KMS-11 (cell line): ENCODE measurements at regions not wholly inside any gene's neighbourhood (a gene's known extent, or its start where the extent isn't known, plus 50 kb on each side); places are given as distances from the start of the nearest gene placed in this dataset.

Experiments used
- H2AFZ ChIP-seq: fragments of 200-600 bp; sonication (generic); 2 replicates; pipeline ENCODE4 v1.6.1; 2016; ENCODE audit warnings: antibody characterized with exemption, mixed run types, low read depth
- H3K27ac ChIP-seq: fragments of 200-600 bp; sonication (generic); 2 replicates; pipeline ENCODE4 v1.6.1; 2016; ENCODE audit warnings: mild to moderate bottlenecking, mixed run types
- H3K27me3 ChIP-seq: fragments of 200-600 bp; sonication (generic); 2 replicates; pipeline ENCODE4 v1.6.1; 2017; ENCODE audit warnings: mild to moderate bottlenecking, low read depth, mixed run types, moderate library complexity; ENCODE audit not compliant: insufficient read depth
- H3K36me3 ChIP-seq: fragments of 200-600 bp; sonication (generic); 2 replicates; pipeline ENCODE4 v1.6.1; 2017; ENCODE audit warnings: mild to moderate bottlenecking, mixed run types; ENCODE audit not compliant: insufficient read depth
- H3K4me1 ChIP-seq: fragments of 200-600 bp; sonication (generic); 2 replicates; pipeline ENCODE4 v1.6.1; 2016; ENCODE audit warnings: mild to moderate bottlenecking, low read depth, mixed run types; ENCODE audit not compliant: poor library complexity, severe bottlenecking
- H3K4me2 ChIP-seq: fragments of 200-600 bp; sonication (generic); 2 replicates; pipeline ENCODE4 v1.7.0; 2016; ENCODE audit warnings: mild to moderate bottlenecking, mixed run types
- H3K4me3 ChIP-seq: fragments of 200-600 bp; sonication (generic); IDR thresholded peaks from 2 replicates; pipeline ENCODE4 v1.6.1; 2017; ENCODE audit warnings: low read depth, low read length, mixed read lengths; ENCODE audit not compliant: insufficient read depth
- H3K79me2 ChIP-seq: fragments of 200-600 bp; sonication (generic); 2 replicates; pipeline ENCODE4 v1.6.1; 2016; ENCODE audit warnings: low read depth, mixed run types; ENCODE audit not compliant: insufficient read depth
- H3K9ac ChIP-seq: fragments of 200-600 bp; sonication (generic); 2 replicates; pipeline ENCODE4 v1.6.1; 2016; ENCODE audit warnings: mild to moderate bottlenecking, mixed run types
- H4K20me1 ChIP-seq: fragments of 200-600 bp; sonication (generic); 2 replicates; pipeline ENCODE4 v1.6.1; 2016; ENCODE audit warnings: mild to moderate bottlenecking, mixed run types; ENCODE audit not compliant: insufficient read depth
- CTCF ChIP-seq: fragments of 200-600 bp; sonication (generic); conservative IDR thresholded peaks from 2 replicates; pipeline ENCODE4 v1.6.1; 2017; ENCODE audit warnings: low read depth, mild to moderate bottlenecking, antibody characterized with exemption, low read length, moderate library complexity, mixed read lengths

- H3K79me2 ChIP-seq = no peaks in the 10 kb centered on the region
- no peaks in the 10 kb centered on the region for H3K36me3 ChIP-seq
- H3K9ac ChIP-seq = no peak overlapping the region
- no peak overlapping the region for H3K4me2 ChIP-seq
- no peaks in the 10 kb centered on the region for H3K27me3 ChIP-seq
- no peak overlapping the region for H2AFZ ChIP-seq
- no peak overlapping the region for H3K4me3 ChIP-seq
- H3K27ac ChIP-seq = no peak overlapping the region
- TF ChIP-seq CTCF = no peak
- H4K20me1 ChIP-seq = no peaks in the 10 kb centered on the region
- no peaks in the 10 kb centered on the region for H3K4me1 ChIP-seq
Observed at GRCh38 chr2:215606219-215606618, 170.4 kb upstream of the FN1 start.

GRCh38 chr2:215605214-215605613 is 169.3 kb upstream of the FN1 start:
- H3K4me2 ChIP-seq = no peak overlapping the region
- no peak overlapping the region for H3K27ac ChIP-seq
- H3K79me2 ChIP-seq = no peaks in the 10 kb centered on the region
- H3K36me3 ChIP-seq = no peaks in the 10 kb centered on the region
- TF ChIP-seq CTCF = no peak
- H4K20me1 ChIP-seq = no peaks in the 10 kb centered on the region
- H3K4me1 ChIP-seq = no peaks in the 10 kb centered on the region
- no peak overlapping the region for H3K9ac ChIP-seq
- no peaks in the 10 kb centered on the region for H3K27me3 ChIP-seq
- H3K4me3 ChIP-seq = no peak overlapping the region
- H2AFZ ChIP-seq = no peak overlapping the region

- no peak for TF ChIP-seq CTCF
- Histone ChIP-seq H4K20me1 (no peaks in the 10 kb centered on the region), H3K9ac (no peak overlapping the region), H2AFZ (no peak overlapping the region), H3K4me1 (no peaks in the 10 kb centered on the region), H3K27ac (no peak overlapping the region), H3K4me3 (no peak overlapping the region), H3K4me2 (no peak overlapping the region), H3K27me3 (no peaks in the 10 kb centered on the region), H3K36me3 (no peaks in the 10 kb centered on the region), H3K79me2 (no peaks in the 10 kb centered on the region)
Observed at GRCh38 chr2:215604606-215605005, 168.7 kb upstream of the FN1 start.

- H4K20me1 ChIP-seq = no peaks in the 10 kb centered on the region
- H3K9ac ChIP-seq = no peak overlapping the region
- H3K27ac ChIP-seq = no peak overlapping the region
- no peak overlapping the region for H2AFZ ChIP-seq
- no peaks in the 10 kb centered on the region for H3K27me3 ChIP-seq
- H3K79me2 ChIP-seq = no peaks in the 10 kb centered on the region
- H3K4me3 ChIP-seq = no peak overlapping the region
- no peaks in the 10 kb centered on the region for H3K36me3 ChIP-seq
- no peak for TF ChIP-seq CTCF
- no peaks in the 10 kb centered on the region for H3K4me1 ChIP-seq
- H3K4me2 ChIP-seq = no peak overlapping the region
Observed at GRCh38 chr2:215603440-215603839, 167.6 kb upstream of the FN1 start.

GRCh38 chr2:215602997-215603396 is 167.1 kb upstream of the FN1 start:
- no peaks in the 10 kb centered on the region for H4K20me1 ChIP-seq
- H3K36me3 ChIP-seq = no peaks in the 10 kb centered on the region
- no peaks in the 10 kb centered on the region for H3K79me2 ChIP-seq
- H3K27ac ChIP-seq = no peak overlapping the region
- no peak for TF ChIP-seq CTCF
- no peaks in the 10 kb centered on the region for H3K4me1 ChIP-seq
- no peak overlapping the region for H3K9ac ChIP-seq
- no peak overlapping the region for H3K4me3 ChIP-seq
- H3K4me2 ChIP-seq = no peak overlapping the region
- no peak overlapping the region for H2AFZ ChIP-seq
- H3K27me3 ChIP-seq = no peaks in the 10 kb centered on the region
